Stimulated activated naive CD4-positive, alpha-beta T cell (primary cell): ENCODE measurements at regions not wholly inside any gene's neighbourhood (a gene's known extent, or its start where the extent isn't known, plus 50 kb on each side); places are given as distances from the start of the nearest gene placed in this dataset.
"Not testable (repeated sequence)": the region's sequence is repeated elsewhere in the genome, so short reads cannot be mapped to it uniquely, and the experiment has no call there.

Source experiments
- DNase-seq, 6 experiments: peaks; one replicate each; lab custom pipeline; 2025; lab: John Stamatoyannopoulos, UW

DNA sequence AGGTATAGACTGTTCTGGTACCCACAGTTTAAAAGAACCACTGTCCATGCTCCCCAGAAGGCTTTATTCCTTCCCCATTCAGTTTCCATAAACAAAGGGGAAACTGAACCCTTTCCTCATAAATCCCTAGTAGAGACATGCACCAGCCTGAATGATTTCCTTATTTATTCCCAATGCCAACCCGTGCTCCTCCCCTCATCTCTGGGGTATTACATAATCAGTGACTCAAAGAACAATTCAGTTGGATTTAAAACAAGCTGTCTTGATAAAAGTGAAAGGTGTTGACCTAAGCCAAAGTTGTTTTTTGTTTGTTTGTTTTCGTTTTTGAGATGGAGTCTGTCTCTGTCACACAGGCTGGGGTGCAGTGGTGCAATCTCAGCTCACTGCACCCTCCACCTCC lies 418.5 kb upstream of the CNTNAP5 start:
- DNase-seq, result no peak

GRCh38 chr2:123609077-123609476 lies 416.0 kb upstream of the CNTNAP5 start:
- no peak for DNase-seq

DNA sequence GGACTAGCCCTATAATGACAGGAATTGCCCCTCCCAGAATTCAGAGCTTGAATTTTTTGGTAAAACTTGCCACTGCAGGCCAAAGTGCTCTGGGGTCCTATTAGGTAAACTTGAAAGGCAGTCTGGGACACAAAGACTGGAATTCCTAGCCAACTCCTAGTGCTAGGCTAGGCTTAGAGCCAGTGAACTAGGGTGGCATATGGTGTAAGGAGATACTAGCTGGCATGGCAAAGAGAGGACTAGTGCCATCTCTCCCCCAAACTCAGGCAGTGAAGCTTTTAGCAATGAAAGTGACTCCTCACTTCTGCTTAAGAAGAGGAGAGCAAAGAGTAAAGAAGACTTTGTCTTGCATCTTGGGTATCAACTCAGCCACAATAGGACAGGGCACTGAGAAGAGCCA lies 410.5 kb upstream of the CNTNAP5 start:
- no peak for DNase-seq

GRCh38 chr2:123618642-123619041 lies 406.4 kb upstream of the CNTNAP5 start:
- DNase-seq, result not testable (repeated sequence)

GRCh38 chr2:123624816-123625215 lies 400.3 kb upstream of the CNTNAP5 start:
- DNase-seq, result peak in 2 of 6 experiments; percentile 3 to 25

DNA sequence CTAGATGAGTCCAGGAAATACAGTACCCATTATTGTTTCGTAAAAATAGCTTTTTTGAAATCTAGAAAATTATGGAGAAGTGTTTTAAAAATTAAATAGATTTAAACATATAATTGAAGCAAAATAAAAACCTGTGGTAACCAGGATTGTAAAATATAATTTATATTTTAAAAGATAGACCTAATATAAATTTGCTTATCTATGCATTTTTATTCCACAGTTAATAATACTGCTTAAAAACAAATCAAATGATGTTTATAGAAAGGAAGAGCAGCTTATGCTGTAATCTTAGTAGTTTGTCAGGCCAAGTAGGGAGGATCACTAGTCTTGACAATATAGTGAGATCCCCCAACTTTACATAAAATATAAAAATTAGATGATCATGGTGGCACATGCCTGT lies 388.9 kb upstream of the CNTNAP5 start:
- DNase-seq, result no peak

DNA sequence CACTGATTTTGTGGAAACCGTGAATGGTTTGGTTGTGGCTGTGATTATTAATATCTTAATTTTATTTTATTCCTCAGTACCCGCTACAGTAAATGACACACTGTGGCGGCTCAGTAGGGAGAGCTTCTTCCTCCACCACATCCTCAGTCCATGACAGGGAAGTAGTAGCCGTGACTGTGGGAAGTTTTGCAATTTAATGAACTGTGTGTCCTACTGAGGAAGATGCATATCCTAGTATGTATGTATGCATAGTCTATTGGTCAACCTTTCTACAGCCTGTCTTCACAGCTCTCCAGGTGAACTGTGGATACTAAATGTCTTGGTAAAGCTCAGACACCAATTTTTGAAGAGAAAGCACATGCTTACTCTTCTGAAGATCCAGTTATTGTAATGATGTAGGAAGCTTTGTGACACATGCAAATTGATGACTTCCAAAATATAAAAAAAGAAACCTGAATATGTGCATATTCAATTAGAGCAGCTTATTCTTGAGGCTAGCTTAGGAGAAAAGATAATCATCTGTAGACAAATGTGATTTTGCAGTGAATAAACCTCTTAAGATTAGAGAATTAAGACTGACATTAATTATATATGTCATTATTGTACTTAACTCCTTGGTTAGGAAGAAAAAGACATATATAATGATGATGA lies 384.3 kb upstream of the CNTNAP5 start:
- no peak for DNase-seq

DNA sequence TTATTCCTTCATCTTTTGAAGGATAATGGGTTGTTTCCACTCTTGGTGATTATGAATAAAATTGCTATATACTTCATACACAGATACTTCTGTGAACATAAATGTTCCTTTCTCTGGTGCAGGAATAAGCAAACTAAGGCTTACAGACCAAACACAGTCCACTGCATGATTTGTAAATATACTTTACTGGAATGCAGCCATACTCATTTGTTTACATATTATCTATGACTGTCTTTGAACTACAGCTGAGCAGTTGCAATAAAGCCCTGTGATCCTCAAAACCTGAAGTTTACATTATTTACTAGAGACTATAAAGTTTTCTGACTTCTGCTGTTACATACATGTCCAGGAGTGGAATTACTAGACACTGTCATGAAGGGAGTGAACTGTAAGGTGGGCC lies 381.0 kb upstream of the CNTNAP5 start:
- no peak for DNase-seq

DNA sequence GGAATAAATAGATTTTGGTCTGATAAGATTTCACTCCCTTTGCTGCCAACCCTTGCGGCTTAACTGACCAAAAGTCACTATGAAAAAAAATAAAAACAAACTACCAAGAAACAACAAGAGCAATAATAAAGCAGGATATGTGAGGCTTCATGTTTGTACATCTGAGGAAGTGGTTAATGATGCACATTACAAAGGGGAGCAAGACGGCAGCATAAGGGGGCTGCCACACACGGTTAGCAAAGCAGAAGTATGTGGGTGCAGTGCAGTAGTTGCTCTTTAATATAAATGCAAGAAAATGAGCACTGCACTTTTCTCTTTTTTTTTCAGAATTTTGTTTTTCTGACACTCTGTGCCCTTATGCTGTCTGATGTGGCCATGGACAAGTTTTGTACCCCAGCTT lies 377.1 kb upstream of the CNTNAP5 start:
- no peak for DNase-seq

DNA sequence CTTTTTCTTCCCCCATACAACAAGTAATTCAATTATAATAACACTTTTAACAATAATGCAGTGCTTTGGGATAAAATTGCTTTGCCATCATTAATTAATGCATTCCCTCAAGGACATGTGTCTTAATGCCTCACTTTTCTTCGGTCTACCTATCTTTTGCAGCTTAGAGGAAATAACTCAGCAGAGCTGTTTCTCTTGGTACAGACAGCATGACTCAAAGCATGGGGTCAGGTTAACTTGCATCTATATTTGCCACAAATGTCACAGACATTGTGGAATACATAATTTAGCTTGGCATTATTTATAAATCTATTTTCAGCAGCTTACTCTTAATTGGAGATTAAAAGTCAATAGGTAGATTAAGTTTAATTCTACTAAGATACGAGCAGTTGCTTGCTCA lies 376.1 kb upstream of the CNTNAP5 start:
- DNase-seq, result no peak

- no peak for DNase-seq
Observed at GRCh38 chr2:123651151-123651550, 373.9 kb upstream of the CNTNAP5 start.

DNA sequence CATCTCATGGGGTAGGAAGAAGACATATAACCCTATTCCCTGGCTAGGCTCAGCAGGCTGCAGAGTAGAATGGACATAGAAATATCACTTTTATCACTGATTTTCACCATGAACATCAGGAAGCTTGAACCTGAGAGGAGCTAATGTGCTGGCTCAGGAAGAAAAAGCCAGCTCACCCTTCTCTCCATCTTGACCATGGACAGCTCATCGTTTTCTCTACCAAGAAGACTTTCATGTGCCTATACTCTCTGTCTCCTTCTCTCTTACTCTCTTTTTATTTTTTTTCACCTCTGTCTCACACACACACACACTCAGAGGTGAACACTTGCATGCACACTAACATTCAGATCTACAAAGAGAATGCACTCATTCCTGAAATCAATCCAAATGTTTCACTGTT lies 372.8 kb upstream of the CNTNAP5 start:
- no peak for DNase-seq

DNA sequence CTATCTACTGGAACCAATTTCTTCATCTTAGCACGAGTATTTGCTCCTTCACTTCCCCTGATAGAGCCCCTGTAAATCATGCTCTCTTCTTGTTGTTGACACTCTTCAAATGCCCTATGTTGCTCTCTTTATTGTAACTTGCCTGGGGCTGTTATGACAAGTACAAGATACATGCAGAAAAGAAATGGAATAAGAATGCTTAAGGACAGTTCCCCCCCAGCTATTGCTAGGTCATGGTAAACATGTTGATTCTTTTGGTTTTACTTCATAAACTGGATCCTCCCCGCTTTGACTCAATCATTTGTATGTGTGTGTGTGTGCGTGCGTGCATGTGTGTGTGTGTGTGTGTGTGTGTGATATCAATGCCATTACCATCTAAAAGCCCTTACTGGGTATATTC lies 368.5 kb upstream of the CNTNAP5 start:
- DNase-seq, result no peak

DNA sequence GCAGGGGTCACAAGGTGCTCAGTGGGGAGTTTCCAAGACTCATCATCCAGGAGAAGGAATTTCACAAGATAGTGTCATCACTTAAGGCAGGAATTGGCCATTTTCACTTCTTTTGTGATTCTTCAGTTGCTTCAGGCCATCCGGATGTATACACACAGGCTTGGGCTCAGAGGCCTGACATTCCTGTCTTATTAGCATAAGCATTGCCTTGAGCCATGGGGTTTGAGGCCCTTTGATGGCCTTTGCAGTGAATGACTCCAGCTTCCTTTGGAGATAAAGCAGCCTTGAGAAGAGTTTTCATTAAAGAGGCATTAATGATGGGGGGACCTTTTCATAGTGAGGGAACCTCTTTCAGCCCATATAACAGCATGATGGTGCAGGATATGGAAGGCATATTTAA lies 366.0 kb upstream of the CNTNAP5 start:
- no peak for DNase-seq

GRCh38 chr2:123670286-123670685 lies 354.8 kb upstream of the CNTNAP5 start:
- no peak for DNase-seq

DNA sequence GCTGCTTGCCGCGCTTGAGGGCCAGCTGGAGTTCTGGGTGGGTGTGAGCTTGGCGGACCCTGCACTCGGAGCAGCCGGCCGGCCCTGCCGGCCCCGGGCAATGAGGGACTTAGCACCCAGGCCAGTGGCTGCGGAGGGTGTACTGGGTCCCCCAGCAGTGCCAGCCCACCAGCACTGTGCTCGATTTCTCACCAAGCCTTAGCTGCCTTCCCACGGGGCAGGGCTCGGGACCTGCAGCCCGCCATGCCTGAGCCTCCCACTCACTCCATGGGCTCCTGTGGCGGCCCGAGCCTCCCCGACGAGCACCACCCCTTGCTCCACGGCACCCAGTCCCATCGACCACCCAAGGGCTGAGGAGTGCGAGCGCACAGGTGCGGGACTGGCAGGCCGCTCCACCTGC lies 341.3 kb upstream of the CNTNAP5 start:
- DNase-seq, result not testable (repeated sequence)

DNA sequence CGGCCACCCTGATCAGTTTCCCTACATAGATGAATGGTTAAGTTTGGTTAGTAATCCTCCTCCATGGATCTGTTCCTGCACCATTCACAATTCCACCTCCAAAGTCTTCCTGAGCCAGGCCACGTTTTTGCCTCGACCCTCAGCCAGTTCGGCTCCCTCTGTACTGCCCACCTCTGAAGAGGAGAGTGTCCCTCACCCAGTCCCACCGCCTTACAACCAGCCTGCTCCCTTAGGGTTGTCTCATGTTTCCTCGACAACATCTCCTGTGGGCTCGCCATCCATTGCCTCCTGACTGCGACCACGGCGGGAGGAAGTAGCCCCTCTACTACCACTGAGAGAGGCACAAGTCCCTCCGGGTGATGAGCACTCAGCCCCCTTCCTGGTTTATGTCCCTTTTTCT lies 338.0 kb upstream of the CNTNAP5 start:
- no peak for DNase-seq

GRCh38 chr2:123688231-123688940 lies 336.7 kb upstream of the CNTNAP5 start:
- no peak for DNase-seq

- DNase-seq, result no peak
Observed at GRCh38 chr2:123692121-123692520, 333.0 kb upstream of the CNTNAP5 start.

GRCh38 chr2:123693836-123694235 lies 331.3 kb upstream of the CNTNAP5 start:
- DNase-seq, result no peak

DNA sequence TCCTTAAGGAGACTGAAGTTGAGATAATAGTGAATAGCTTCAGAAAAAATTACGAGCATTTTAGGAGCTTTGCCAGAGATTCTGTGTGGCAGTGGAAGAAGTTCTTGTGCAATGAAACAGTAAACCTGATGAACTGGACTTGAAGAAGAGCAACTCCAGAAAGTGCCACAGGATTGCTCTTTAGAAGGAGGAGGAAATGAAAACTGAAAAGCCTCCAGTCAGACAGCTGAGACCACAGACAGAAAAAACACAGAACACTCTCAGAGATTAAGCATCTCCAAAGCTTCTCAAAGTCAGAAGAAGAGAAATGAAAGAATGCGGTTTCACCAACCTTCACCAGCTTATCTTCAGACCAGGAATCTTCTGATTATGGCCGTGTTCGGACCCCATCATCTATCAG lies 329.7 kb upstream of the CNTNAP5 start:
- no peak for DNase-seq

DNA sequence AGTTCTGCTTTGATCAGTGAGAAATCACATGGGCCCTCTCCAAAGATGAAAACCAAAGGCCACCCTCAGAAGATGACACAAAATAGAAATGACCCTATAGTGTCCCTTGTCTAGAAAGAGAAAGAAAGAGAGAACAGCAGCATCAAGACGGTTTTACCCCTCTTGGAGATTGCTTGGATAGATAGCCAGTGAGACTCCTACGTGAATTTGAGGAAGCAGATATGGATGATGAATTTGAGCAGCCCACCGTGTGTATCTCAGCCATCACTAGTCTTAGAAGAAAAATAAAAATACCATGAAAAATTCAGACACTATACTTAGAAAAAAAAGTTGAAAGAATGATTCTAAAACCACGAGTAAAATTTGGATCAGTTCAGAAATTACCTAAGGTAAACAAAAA lies 329.1 kb upstream of the CNTNAP5 start:
- no peak for DNase-seq

DNA sequence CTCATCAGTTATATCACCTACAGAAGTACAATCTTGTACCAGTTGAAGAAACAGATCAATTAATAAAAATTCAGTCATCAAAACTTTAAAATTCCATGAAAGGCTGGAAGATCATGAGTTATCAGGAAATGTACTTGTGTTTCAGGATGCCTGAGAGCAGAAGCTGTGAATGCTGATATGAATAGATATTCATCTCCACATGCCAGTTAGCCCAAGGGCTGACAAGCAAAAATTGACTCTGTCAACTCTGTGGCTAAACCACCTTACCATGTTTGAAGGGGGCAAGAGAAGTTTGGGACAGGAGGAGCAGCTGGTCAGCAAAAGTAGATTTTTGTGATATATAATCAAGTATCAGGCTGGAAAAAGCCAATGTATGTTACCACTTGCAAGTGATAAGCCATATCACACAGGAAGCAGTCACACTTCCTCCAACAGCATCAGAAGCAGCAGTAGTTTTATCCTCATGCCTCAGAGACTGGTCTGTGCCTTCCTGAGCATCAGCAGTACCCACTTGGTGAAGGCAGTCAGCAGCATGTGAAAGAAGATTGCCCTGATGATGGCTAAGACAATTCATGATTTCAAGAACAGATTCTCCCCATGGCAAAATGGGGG lies 328.2 kb upstream of the CNTNAP5 start:
- DNase-seq, result no peak
